Limb (tissue), 2 donors: ENCODE measurements at regions not wholly inside any gene's neighbourhood (a gene's known extent, or its start where the extent isn't known, plus 50 kb on each side); places are given as distances from the start of the nearest gene placed in this dataset.

Experiments used
- DNase-seq, 2 donors: peaks; one replicate each; pipeline ENCODE4 v3.0.0-alpha.2; 2016; ENCODE audit errors: extremely low spot score in 2 of 2

GRCh38 chr18:54717673-54718407, 110.4 kb upstream of the RAB27B start:
- peak; percentile 30 to 45 for DNase-seq

DNA sequence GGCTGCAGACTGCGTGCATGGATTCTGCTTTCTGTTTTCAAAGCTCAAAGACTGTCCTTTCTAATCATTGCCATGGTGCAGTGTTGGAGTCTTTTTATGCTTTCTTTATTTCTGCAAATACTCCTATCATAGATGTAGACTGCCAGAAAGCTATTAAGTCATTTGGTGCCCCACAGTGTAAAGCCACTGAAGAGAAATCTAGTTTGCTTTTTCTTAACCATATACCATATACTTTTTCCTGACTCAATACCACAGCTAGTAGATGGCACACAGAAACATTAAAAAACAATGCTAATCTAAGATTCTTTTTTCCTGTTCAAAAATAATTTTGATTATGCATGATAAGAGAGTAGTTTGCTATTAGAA, 109.9 kb upstream of the RAB27B start:
- DNase-seq: no peak

DNA sequence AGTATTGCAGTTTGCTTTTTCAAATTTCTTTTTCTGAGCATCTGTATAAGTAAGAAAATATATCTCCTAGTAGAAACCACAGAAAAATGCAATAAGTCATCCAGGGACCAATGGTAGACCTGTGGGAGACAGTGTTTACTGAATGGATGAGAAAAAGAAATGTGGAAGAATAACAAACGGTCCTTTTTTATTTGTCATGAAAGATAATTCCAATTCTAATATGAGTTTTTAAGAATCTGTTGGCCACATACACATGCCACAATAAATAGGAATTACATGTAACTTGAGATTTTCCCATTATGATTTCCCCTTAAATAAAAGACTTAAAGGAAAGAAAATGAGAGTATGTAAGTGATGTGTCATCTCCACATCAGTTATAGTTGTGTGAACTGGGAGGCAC, 107.7 kb upstream of the RAB27B start:
- DNase-seq: peak in 1 of 2 donors; percentile 15

DNA sequence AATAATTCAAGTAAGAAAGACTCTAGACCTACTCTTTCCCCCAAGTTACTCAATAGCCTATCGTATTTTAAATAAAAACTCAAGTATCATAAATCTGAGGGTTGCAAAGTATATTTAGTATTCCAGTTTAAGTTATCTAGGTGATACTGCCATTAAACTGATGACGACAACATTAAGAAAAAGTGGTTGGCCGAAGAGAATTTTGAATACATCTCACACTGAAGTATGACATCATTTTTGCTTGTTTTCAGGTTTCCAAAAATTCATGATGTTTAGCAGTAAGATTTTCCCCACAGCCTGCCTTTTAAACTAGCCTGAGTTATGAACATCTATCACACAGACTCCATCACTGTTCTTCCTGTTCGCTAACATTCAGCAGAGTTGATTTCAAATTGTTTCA, 102.1 kb upstream of the RAB27B start:
- DNase-seq: no peak

- DNase-seq: no peak
These were observed 94.2 kb upstream of the RAB27B start for GRCh38 chr18:54734059-54734458.

DNA sequence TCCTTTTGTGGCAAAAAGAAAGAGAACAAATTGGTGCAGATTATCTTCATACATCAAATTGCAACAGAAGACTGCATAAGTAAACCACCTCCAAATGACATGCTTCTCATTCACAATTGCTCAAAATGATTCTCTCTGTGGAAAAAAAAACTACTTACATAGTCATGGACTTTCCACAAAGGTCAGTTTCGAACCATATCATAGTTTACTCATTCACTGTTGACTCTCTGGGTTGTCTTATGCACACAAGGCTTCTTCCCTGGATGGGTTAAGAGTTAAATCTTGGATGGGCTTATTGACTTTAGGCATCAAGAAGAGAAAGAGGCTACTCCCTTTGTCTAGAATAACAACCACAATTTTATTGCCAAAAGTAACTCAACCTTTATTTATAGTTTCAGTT, 91.3 kb upstream of the RAB27B start:
- DNase-seq: no peak

- no peak for DNase-seq
These were observed 90.3 kb upstream of the RAB27B start for GRCh38 chr18:54737986-54738385.

GRCh38 chr18:54739476-54739875, 88.8 kb upstream of the RAB27B start:
- no peak for DNase-seq

- no peak for DNase-seq
These were observed 88.0 kb upstream of the RAB27B start for GRCh38 chr18:54740136-54740846.

DNA sequence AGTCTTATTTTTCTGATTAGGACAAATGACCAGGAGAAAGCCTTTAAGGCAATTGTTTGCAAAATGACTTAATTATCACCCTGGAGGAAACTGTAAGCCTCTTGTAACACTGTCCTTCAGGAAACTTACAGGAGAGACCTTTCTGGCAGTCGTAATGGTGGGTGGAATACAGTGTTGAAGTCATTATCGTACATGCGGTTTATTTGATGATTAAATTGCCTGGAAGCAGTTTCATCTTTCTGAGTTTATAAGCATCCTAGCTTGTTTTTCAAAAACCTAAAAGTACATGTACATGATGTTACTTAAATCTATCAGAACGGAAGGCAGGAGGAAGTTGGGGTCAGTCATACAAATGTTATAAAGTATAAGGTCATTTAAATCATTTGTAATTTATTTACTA, 86.2 kb upstream of the RAB27B start:
- DNase-seq: no peak

- DNase-seq: peak; percentile 31 to 63
These were observed 85.3 kb upstream of the RAB27B start for GRCh38 chr18:54742659-54743604.

DNA sequence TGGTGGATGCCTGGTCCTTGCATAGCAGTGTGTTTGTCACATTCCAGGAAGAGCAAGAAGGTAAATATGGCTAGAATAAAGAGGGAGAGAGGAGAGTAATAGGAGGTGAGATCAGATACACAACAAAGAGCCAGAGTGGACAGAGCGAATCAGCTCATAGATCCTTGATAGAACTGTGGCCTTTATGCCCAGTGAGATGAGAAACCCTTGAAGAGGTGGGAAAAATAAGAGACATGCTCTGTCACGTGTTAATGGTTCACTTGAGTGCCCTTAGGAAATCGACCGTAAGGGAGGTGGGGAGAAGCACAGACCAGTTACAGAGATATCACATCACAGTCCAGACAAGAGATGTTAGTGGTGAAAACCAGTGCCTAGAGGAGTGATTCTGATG, 84.7 kb upstream of the RAB27B start:
- no peak for DNase-seq

DNA sequence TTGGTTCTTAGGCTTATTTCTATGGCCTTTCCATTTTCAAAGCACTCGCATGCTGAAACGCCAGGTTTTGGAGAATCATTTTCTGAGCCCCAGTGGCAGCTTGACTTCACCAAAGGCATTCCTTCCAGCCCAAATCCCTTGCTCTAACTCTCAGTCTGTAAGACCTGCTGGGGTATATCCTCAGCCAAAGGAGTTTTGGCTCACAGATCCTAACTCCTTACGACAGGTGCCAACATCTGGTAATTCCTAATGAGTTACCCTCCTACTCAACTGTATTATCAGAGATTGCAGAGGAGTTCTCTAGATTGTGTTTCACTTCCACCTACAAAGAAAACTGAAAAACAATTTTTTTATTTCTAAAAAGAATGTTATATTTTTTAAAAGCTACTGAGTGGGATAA, 79.0 kb upstream of the RAB27B start:
- no peak for DNase-seq

DNA sequence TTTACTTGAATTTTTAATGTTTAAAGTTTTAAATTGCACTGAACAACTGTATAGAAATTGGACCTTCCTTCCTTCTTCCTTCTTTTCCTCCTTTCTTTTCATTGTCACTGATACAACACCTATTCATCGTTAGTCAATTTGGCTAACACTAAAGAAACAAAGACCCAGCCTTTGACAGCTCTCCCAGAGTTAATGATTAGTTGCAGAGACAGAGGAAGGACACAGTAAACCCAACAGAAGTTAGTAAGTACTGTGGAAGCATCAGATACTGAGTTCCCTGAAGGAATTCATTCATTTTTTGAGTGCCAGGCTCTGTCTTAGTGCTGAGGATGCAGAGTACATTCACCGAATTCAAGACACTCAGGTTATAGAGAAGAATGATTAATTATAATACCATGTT, 77.9 kb upstream of the RAB27B start:
- DNase-seq: no peak

DNA sequence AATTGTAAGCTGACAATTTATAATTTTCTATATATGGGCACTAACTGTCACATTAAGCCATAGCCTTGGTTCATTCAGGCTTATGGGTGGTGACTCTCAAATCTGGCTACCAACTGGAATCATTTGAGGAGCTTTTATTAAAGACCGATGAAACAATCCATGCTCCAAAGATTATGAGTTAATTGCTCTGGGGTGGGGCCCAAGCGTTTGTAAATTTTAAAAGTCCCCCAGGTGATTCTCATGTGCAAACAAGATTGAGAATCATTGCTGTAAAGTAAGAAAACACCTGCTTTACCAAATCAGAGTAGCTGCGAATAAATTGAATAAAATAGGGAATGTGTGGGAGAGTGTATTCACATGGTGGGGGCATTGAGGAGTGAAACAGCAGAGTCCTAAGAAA, 76.1 kb upstream of the RAB27B start:
- no peak for DNase-seq

GRCh38 chr18:54755456-54755855, 72.8 kb upstream of the RAB27B start:
- no peak for DNase-seq

DNA sequence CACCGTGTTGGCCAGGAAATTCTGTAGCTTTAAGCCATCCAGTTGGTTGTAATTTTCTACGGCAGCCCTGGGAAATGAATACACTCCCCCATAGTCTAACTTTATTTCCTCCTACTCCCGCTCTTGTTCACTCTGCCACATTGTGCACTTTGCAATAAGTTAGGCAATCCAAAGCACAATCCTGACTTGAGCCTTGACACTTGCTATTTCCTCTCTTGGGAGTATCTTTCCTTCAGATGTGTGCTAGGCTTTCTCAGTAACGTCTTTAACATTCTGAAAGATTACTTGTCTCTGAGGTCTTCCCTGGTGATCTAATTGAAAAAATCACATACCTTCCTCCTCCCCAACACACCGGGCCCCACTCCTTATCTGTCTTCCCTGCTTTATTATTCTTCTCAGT, 65.9 kb upstream of the RAB27B start:
- DNase-seq: no peak

DNA sequence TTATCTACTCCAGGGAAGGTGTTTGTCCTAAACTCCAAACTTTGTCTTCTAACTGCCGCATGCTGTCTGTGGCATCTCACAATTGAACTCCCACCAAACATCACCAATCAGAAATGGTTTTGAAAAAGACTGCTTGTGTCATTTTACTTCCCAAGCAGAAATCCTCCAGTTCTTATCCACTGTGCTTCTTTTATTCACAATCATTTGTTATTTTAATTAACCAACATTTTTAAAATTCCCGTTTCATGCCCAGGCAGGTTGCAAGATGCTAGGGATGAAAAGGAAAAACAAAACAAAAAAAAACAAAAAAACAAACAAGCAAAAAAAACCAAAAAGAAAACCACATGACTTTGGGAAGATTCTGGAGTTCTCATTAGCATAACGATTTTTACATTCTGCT, 63.5 kb upstream of the RAB27B start:
- DNase-seq: no peak

GRCh38 chr18:54765636-54766375, 62.5 kb upstream of the RAB27B start:
- no peak for DNase-seq

DNA sequence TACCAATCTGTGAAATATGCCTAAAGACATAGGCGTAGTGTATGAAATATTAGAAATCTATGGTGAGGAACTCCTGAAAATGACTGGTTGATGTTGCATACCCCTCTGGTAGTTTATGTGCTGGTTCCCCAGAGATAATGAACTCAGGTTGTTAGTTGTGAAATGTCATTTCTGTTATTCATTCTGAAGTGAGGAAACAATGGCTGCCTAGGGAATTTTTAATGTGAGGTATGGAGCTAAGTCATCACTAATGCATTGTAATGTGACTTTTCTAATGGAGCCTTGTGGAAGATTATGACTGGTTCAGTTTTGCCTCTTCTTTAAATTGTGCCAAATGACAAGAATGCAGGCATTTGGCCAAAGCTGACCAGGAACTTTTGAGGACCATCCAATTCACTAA, 61.6 kb upstream of the RAB27B start:
- DNase-seq: no peak

DNA sequence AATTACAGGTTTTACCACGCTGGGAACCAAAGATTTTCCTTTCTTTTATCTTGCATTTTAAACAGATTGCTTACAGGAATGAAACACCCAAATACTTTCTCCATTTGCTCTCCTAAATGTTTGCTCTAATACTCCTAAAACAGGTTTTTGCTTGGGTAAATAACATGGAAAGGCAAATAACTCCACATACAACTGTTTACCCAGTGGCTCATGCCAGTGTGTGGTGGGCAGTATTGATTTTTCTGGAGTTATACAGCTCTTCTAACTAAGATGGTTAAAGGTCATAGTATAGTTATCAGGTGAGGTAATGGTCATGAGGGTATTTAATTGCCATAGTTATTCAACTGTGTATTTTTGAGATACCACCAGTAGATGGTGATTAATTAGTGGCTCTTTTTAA, 61.2 kb upstream of the RAB27B start:
- no peak for DNase-seq
